H9 (cell line): ENCODE measurements at regions not wholly inside any gene's neighbourhood (a gene's known extent, or its start where the extent isn't known, plus 50 kb on each side); places are given as distances from the start of the nearest gene placed in this dataset.

Source experiments
- DNase-seq: peaks from one replicate; pipeline ENCODE4 v3.0.0-alpha.2; 2017
- H2AFZ ChIP-seq: one replicate; pipeline ENCODE4 v1.6.1; 2013; ENCODE audit warnings: mild to moderate bottlenecking, low read length, control low read depth, moderate library complexity
- H2AK5ac ChIP-seq: 2 replicates; pipeline ENCODE4 v1.6.1; 2013; ENCODE audit warnings: low read length, control low read depth, mixed read lengths; ENCODE audit not compliant: insufficient read length
- H2BK120ac ChIP-seq: one replicate; pipeline ENCODE4 v1.6.1; 2013; ENCODE audit warnings: low read depth, mild to moderate bottlenecking, low read length, control low read depth, inconsistent platforms; ENCODE audit not compliant: poor library complexity, severe bottlenecking
- H2BK12ac ChIP-seq: 2 replicates; pipeline ENCODE4 v1.6.1; 2013; ENCODE audit warnings: low read length, control low read depth, mixed read lengths, low read depth; ENCODE audit not compliant: insufficient read length
- H2BK15ac ChIP-seq: 2 replicates; pipeline ENCODE4 v1.6.1; 2013; ENCODE audit warnings: low read depth, low read length, control low read depth
- H2BK20ac ChIP-seq: one replicate; pipeline ENCODE4 v1.6.1; 2013; ENCODE audit warnings: low read depth, mild to moderate bottlenecking, low read length, control low read depth, inconsistent platforms; ENCODE audit not compliant: poor library complexity, severe bottlenecking
- H2BK5ac ChIP-seq: 2 replicates; pipeline ENCODE4 v1.6.1; 2013; ENCODE audit warnings: low read length, control low read depth, mixed read lengths; ENCODE audit not compliant: insufficient read length
- H3K14ac ChIP-seq: 2 replicates; pipeline ENCODE4 v1.6.1; 2013; ENCODE audit warnings: low read length, control low read depth; ENCODE audit not compliant: insufficient read depth
- H3K18ac ChIP-seq: 2 replicates; pipeline ENCODE4 v1.6.1; 2013; ENCODE audit warnings: low read depth, mild to moderate bottlenecking, mixed read lengths, low read length, control low read depth; ENCODE audit not compliant: insufficient read length
- H3K23ac ChIP-seq: 2 replicates; pipeline ENCODE4 v1.6.1; 2013; ENCODE audit warnings: low read length, control low read depth, mixed read lengths, low read depth; ENCODE audit not compliant: insufficient read length
- H3K23me2 ChIP-seq: 2 replicates; pipeline ENCODE4 v1.6.1; 2013; ENCODE audit warnings: low read depth, mild to moderate bottlenecking, mixed read lengths, low read length, control low read depth; ENCODE audit not compliant: insufficient read length, poor library complexity, severe bottlenecking
- H3K27ac ChIP-seq: 2 replicates; pipeline ENCODE4 v1.5.1; 2013; ENCODE audit warnings: low read length, control low read depth, mixed read lengths, low read depth; ENCODE audit not compliant: insufficient read length
- H3K27me3 ChIP-seq: 2 replicates; pipeline ENCODE4 v1.6.1; 2013; ENCODE audit warnings: low read length, control low read depth, inconsistent platforms; ENCODE audit not compliant: insufficient read depth
- H3K4ac ChIP-seq: 2 replicates; pipeline ENCODE4 v1.6.1; 2013; ENCODE audit warnings: low read depth, mild to moderate bottlenecking, control low read depth, inconsistent platforms, low read length, moderate library complexity
- H3K4me1 ChIP-seq: 2 replicates; pipeline ENCODE4 v1.6.1; 2013; ENCODE audit warnings: low read length, control low read depth, inconsistent platforms; ENCODE audit not compliant: insufficient read depth
- H3K4me2 ChIP-seq: 2 replicates; pipeline ENCODE4 v1.6.1; 2013; ENCODE audit warnings: low read length, control low read depth, mixed read lengths; ENCODE audit not compliant: insufficient read length, insufficient read depth
- H3K56ac ChIP-seq: 2 replicates; pipeline ENCODE4 v1.6.1; 2013; ENCODE audit warnings: low read depth, mild to moderate bottlenecking, mixed read lengths, low read length, control low read depth; ENCODE audit not compliant: insufficient read length
- H3K79me1 ChIP-seq: 2 replicates; pipeline ENCODE4 v1.6.1; 2013; ENCODE audit warnings: low read depth, mild to moderate bottlenecking, moderate library complexity, low read length, control low read depth, inconsistent platforms; ENCODE audit not compliant: insufficient read depth, poor library complexity, severe bottlenecking
- H3K79me2 ChIP-seq: 2 replicates; pipeline ENCODE4 v1.6.1; 2013; ENCODE audit warnings: low read length, control low read depth, inconsistent platforms; ENCODE audit not compliant: insufficient read depth
- H3K9ac ChIP-seq: 2 replicates; pipeline ENCODE4 v1.6.1; 2013; ENCODE audit warnings: low read length, control low read depth, mixed read lengths; ENCODE audit not compliant: insufficient read length; ENCODE audit errors: extremely low read depth
- H3K9me3 ChIP-seq: one replicate; pipeline ENCODE4 v1.6.1; 2013; ENCODE audit warnings: low read depth, low read length, inconsistent platforms; ENCODE audit not compliant: control insufficient read depth
- H3T11ph ChIP-seq: one replicate; pipeline ENCODE4 v1.6.1; 2013; ENCODE audit warnings: mild to moderate bottlenecking, low read length, control low read depth, inconsistent platforms
- H4K20me1 ChIP-seq: one replicate; pipeline ENCODE4 v1.6.1; 2013; ENCODE audit not compliant: control insufficient read depth, insufficient read length, insufficient read depth
- H4K5ac ChIP-seq: 2 replicates; pipeline ENCODE4 v1.6.1; 2013; ENCODE audit warnings: low read depth, mild to moderate bottlenecking, mixed read lengths, low read length, control low read depth; ENCODE audit not compliant: insufficient read length
- H4K8ac ChIP-seq: replicated peaks from 2 replicates; pipeline ENCODE4 v1.6.1; 2013; ENCODE audit warnings: low read length, control low read depth, mixed read lengths, low read depth; ENCODE audit not compliant: insufficient read length
- H4K91ac ChIP-seq: 2 replicates; pipeline ENCODE4 v1.6.1; 2013; ENCODE audit warnings: low read depth, mild to moderate bottlenecking, moderate library complexity, mixed read lengths, low read length, control low read depth; ENCODE audit not compliant: insufficient read length
- H3K27ac Mint-ChIP-seq, 3 experiments: 2 replicates in 2 of 3; 3 replicates in 1 of 3; pipeline ENCODE4 v1.8.0; 2020 to 2021; ENCODE audit warnings: mixed read lengths in 3 of 3, mild to moderate bottlenecking in 1 of 3, moderate library complexity in 1 of 3
- H3K27me3 Mint-ChIP-seq: 2 replicates; pipeline ENCODE4 v1.8.0; 2021; ENCODE audit warnings: low read depth, mild to moderate bottlenecking, moderate library complexity, mixed read lengths
- H3K36me3 Mint-ChIP-seq, 3 experiments: 2 replicates in 2 of 3; 3 replicates in 1 of 3; pipeline ENCODE4 v1.8.0; 2020 to 2021; ENCODE audit warnings: low read depth in 3 of 3, mixed read lengths in 3 of 3; ENCODE audit not compliant: insufficient read depth in 1 of 3
- H3K4me1 Mint-ChIP-seq, 2 experiments: 2 replicates each; pipeline ENCODE4 v1.8.0; 2020; ENCODE audit warnings: mixed read lengths in 2 of 2
- H3K4me3 Mint-ChIP-seq, 2 experiments: 2 replicates in 1 of 2; 3 replicates in 1 of 2; pipeline ENCODE4 v1.8.0; 2020 to 2021; ENCODE audit warnings: mild to moderate bottlenecking in 2 of 2, mixed read lengths in 2 of 2, moderate library complexity in 1 of 2
- H3K9me3 Mint-ChIP-seq, 2 experiments: 2 replicates in 1 of 2; 3 replicates in 1 of 2; pipeline ENCODE4 v1.8.0; 2020; ENCODE audit warnings: mild to moderate bottlenecking in 2 of 2, mixed read lengths in 2 of 2, moderate library complexity in 1 of 2
- WGBS: extraction: QIAGEN DNeasy Blood & Tissue Kit; methylation state at CpG from one replicate; pipeline ENCODE4 v1.1.7; 2013; ENCODE audit warnings: missing lambda C conversion rate, low lambda C conversion rate, mixed read lengths; ENCODE audit not compliant: insufficient read length; ENCODE audit errors: extremely low coverage; 5-methylcytosine and 5-hydroxymethylcytosine counted together
- TF ChIP-seq, protein P1 (sequence below): fragments of 200-600 bp; sonication (generic); conservative IDR thresholded peaks from 3 replicates; pipeline ENCODE4 v1.8.0; 2021; ENCODE audit warnings: antibody characterized with exemption, mild to moderate bottlenecking

DNA sequence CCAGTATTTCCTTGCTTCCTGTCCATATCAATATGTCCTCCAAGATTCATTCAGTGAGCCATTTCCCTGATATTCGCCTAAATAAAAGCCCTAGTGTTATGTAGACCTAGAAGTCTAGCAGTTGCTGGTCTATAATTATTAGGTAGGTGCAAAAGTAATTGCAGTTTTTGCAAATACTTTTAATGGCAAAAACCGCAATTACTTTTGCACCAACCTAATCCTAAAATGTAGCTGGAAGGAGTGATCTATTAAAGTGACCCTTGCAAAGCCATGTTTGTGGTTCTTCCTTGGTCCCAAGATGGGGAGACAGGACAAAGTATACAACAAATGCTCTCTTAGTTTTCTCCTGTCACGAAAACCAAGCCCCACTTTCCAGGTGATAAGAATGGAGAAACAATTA is 193.0 kb downstream of the IDS start:
- Histone ChIP-seq H2BK12ac (no peak overlapping the region), H3K27ac (no peak overlapping the region), H3K9me3 (peaks cover 60% of the 10 kb centered on the region), H2BK120ac (no peak overlapping the region), H3K4me2 (no peak overlapping the region), H3K23ac (no peak overlapping the region), H3K23me2 (no peaks in the 10 kb centered on the region), H3K14ac (no peak overlapping the region), H2BK15ac (no peak overlapping the region), H3K27me3 (no peaks in the 10 kb centered on the region), H2BK20ac (no peak overlapping the region), H4K5ac (no peak overlapping the region), H2AFZ (no peak overlapping the region), H3K79me2 (no peaks in the 10 kb centered on the region), H3T11ph (no peak overlapping the region), H3K79me1 (no peaks in the 10 kb centered on the region), H2BK5ac (no peak overlapping the region), H4K20me1 (no peaks in the 10 kb centered on the region), H3K4me1 (no peaks in the 10 kb centered on the region), H3K4ac (no peak overlapping the region), H4K8ac (no peak overlapping the region), H3K9ac (no peak overlapping the region), H4K91ac (no peak overlapping the region), H3K56ac (no peak overlapping the region), H2AK5ac (no peak overlapping the region), H3K18ac (no peak overlapping the region)
- no peaks in the 10 kb centered on the region for H3K4me1 Mint-ChIP-seq
- H3K9me3 Mint-ChIP-seq = peaks cover 71 to 77% of the 10 kb centered on the region in 2 experiments
- peaks cover 1% of the 10 kb centered on the region; the same call in 1 of the 2 replicates for H3K27me3 Mint-ChIP-seq
- TF ChIP-seq, protein P1, sequence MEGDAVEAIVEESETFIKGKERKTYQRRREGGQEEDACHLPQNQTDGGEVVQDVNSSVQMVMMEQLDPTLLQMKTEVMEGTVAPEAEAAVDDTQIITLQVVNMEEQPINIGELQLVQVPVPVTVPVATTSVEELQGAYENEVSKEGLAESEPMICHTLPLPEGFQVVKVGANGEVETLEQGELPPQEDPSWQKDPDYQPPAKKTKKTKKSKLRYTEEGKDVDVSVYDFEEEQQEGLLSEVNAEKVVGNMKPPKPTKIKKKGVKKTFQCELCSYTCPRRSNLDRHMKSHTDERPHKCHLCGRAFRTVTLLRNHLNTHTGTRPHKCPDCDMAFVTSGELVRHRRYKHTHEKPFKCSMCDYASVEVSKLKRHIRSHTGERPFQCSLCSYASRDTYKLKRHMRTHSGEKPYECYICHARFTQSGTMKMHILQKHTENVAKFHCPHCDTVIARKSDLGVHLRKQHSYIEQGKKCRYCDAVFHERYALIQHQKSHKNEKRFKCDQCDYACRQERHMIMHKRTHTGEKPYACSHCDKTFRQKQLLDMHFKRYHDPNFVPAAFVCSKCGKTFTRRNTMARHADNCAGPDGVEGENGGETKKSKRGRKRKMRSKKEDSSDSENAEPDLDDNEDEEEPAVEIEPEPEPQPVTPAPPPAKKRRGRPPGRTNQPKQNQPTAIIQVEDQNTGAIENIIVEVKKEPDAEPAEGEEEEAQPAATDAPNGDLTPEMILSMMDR = no peak
- no CpG with 5 or more reads among the region's 3 CpGs for WGBS
- H3K27ac Mint-ChIP-seq = no peak overlapping the region
- peaks cover 13 to 18% (median 17%) of the 10 kb centered on the region in 3 experiments for H3K36me3 Mint-ChIP-seq
- DNase-seq = no peak
- H3K4me3 Mint-ChIP-seq = no peak overlapping the region
